ENCODE measurements at regions not wholly inside any gene's neighbourhood (a gene's known extent, or its start where the extent isn't known, plus 50 kb on each side); places are given as distances from the start of the nearest gene placed in this dataset.

DNA sequence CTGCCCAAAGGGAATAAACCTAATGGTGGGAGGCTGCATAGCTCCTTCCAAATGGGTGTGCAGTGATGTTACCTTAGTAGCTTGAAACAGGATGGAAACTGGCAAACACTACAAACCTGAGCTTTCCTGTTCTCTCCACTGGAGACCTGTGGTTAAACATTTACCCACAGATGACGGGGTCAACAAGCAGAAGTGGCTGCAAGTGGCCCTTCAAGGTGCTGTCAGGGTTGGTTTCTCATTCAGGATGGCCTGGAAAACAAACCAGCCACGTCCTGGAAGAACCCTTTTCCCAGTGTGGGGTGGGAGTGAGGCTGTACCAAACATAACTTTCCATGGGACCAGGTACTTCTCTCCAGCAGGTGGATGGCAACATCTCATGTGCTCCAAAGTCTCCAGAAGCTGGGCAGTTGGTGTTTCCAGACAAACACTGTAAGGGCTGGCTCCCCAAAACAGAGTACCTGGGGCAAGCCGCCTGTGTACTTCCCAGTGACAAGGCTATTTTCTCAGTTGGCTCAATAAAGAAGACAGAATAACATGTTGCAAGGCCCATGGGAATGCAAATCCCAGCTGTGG lies 67.5 kb downstream of the DNAJB9 start:
- TF ChIP-seq CTCF (conservative IDR thresholded peaks at IDR 0.05 in 1 of 2, IDR thresholded peaks at IDR 0.05 in 1 of 2; ENCODE audit: low read depth in 1 of 2, low read length in 2 of 2) = no peak
- TF ChIP-seq EZH2 (IDR thresholded peaks at IDR 0.05; ENCODE audit: low read length, missing control alignments) = no peak

Data from fibroblast of lung (primary cell).